CD4-positive, alpha-beta T cell (primary cell): ENCODE measurements at regions not wholly inside any gene's neighbourhood (a gene's known extent, or its start where the extent isn't known, plus 50 kb on each side); places are given as distances from the start of the nearest gene placed in this dataset.

Experiments used
- ATAC-seq: fragments of 200-7000 bp; cut with Tn5 transposase; one replicate; pipeline ENCODE4 v1.10.0; 2022; ENCODE audit warnings: mild to moderate bottlenecking; ENCODE audit not compliant: poor library complexity
- CTCF ChIA-PET: fragments of 350-600 bp; sonication (Branson Sonifier 250); formaldehyde crosslinking; loops from one replicate; lab custom pipeline; 2021; ENCODE audit warnings: antibody characterized with exemption, inconsistent platforms; lab: Charles Lee
- POLR2A ChIA-PET: fragments of 350-600 bp; sonication (Branson Sonifier 250); formaldehyde crosslinking; loops from one replicate; lab custom pipeline; 2021; ENCODE audit warnings: antibody characterized with exemption, inconsistent platforms; lab: Charles Lee
- DNase-seq, 14 experiments: peaks; one replicate each; pipeline ENCODE4 v3.0.0-alpha.2; 2013 to 2020; ENCODE audit warnings: mixed read lengths in 2 of 14
- H3K27ac ChIP-seq, 2 donors: one replicate each; pipeline versions ENCODE4 v1.5.1 to v1.7.0; 2013; ENCODE audit warnings: low read length in 2 of 2, low read depth in 1 of 2, mild to moderate bottlenecking in 1 of 2
- H3K27me3 ChIP-seq, 2 experiments: 1 replicate in 1 of 2; 2 replicates in 1 of 2; pipeline versions ENCODE4 v1.6.1 to v1.7.0; 2013; ENCODE audit warnings: low read length in 2 of 2, control low read depth in 1 of 2, mild to moderate bottlenecking in 1 of 2, moderate library complexity in 1 of 2; ENCODE audit not compliant: insufficient read depth in 2 of 2, control insufficient read depth in 1 of 2
- H3K36me3 ChIP-seq: one replicate; pipeline ENCODE4 v1.6.1; 2013; ENCODE audit warnings: low read length, control low read depth; ENCODE audit not compliant: insufficient read depth
- H3K4me1 ChIP-seq: one replicate; pipeline ENCODE4 v1.6.1; 2013; ENCODE audit warnings: low read length, control low read depth; ENCODE audit not compliant: insufficient read depth
- H3K4me3 ChIP-seq: one replicate; pipeline ENCODE4 v1.5.1; 2013; ENCODE audit warnings: mild to moderate bottlenecking, low read length, moderate library complexity
- H3K9me3 ChIP-seq, 2 experiments: 1 replicate in 1 of 2; 2 replicates in 1 of 2; pipeline versions ENCODE4 v1.6.1 to v1.7.0; 2013; ENCODE audit warnings: low read length in 2 of 2, mild to moderate bottlenecking in 2 of 2, control low read depth in 1 of 2, moderate library complexity in 1 of 2; ENCODE audit not compliant: control insufficient read depth in 1 of 2, insufficient read depth in 1 of 2
- H3K27ac Mint-ChIP-seq: one replicate; pipeline ENCODE4 v1.8.0; 2020; ENCODE audit warnings: mixed read lengths
- H3K27me3 Mint-ChIP-seq: one replicate; pipeline ENCODE4 v1.8.0; 2021; ENCODE audit warnings: mixed read lengths
- H3K36me3 Mint-ChIP-seq: one replicate; pipeline ENCODE4 v1.8.0; 2021; ENCODE audit warnings: low read depth, mixed read lengths
- H3K4me1 Mint-ChIP-seq: one replicate; pipeline ENCODE4 v1.8.0; 2021; ENCODE audit warnings: low read depth, mixed read lengths
- H3K4me3 Mint-ChIP-seq: one replicate; pipeline ENCODE4 v1.8.0; 2020; ENCODE audit warnings: mild to moderate bottlenecking, mixed read lengths
- H3K9me3 Mint-ChIP-seq: one replicate; pipeline ENCODE4 v1.8.0; 2020; ENCODE audit warnings: mixed read lengths
- CTCF ChIP-seq: fragments of 200-600 bp; IDR thresholded peaks from one replicate; pipeline ENCODE4 v1.8.0; 2022; ENCODE audit warnings: antibody characterized with exemption, mild to moderate bottlenecking
- intact Hi-C, 2 experiments: fragments of 100-400 bp; cut with DNase I in 1 of 2; cut with micrococcal nuclease in 1 of 2; formaldehyde crosslinking; loops; one replicate each; pipeline versions ENCODE4 v1.15.1 to v1.9.0; 2023 to 2025; cut with DNase I, micrococcal nuclease

- Mint-ChIP-seq H3K27ac (no peak overlapping the region), H3K27me3 (no peaks in the 10 kb centered on the region), H3K36me3 (no peaks in the 10 kb centered on the region), H3K4me3 (no peak overlapping the region), H3K9me3 (peaks cover 3% of the 10 kb centered on the region), H3K4me1 (no peaks in the 10 kb centered on the region)
- no peak overlapping the region for H3K27ac ChIP-seq
- no peaks in the 10 kb centered on the region for H3K9me3 ChIP-seq
- CTCF ChIA-PET = no interaction called here
- intact Hi-C loops = no loop called here
- no peaks in the 10 kb centered on the region for H3K27me3 ChIP-seq
- no peaks in the 10 kb centered on the region for H3K4me1 ChIP-seq
- TF ChIP-seq CTCF = no peak
- no peak overlapping the region for H3K4me3 ChIP-seq
- H3K36me3 ChIP-seq = no peaks in the 10 kb centered on the region
- ATAC-seq (no peak), DNase-seq (no peak)
- POLR2A ChIA-PET = no interaction called here
These were observed 99.7 kb upstream of the KYNU start for GRCh38 chr2:142777742-142778141.

- Histone ChIP-seq H3K4me1 (no peaks in the 10 kb centered on the region), H3K9me3 (peaks cover 0 to 15% of the 10 kb centered on the region in 2 experiments), H3K36me3 (no peaks in the 10 kb centered on the region), H3K4me3 (no peak overlapping the region), H3K27me3 (no peaks in the 10 kb centered on the region), H3K27ac (no peak overlapping the region)
- Mint-ChIP-seq H3K4me1 (no peaks in the 10 kb centered on the region), H3K4me3 (no peak overlapping the region), H3K27me3 (no peaks in the 10 kb centered on the region), H3K9me3 (peaks cover 26% of the 10 kb centered on the region), H3K36me3 (no peaks in the 10 kb centered on the region), H3K27ac (no peak overlapping the region)
- TF ChIP-seq CTCF = no peak
- CTCF ChIA-PET = no interaction called here
- DNase-seq (no peak), ATAC-seq (no peak)
- intact Hi-C loops = no loop called here
- POLR2A ChIA-PET = no interaction called here
These were observed 107.7 kb upstream of the KYNU start for GRCh38 chr2:142769761-142770160.

DNA sequence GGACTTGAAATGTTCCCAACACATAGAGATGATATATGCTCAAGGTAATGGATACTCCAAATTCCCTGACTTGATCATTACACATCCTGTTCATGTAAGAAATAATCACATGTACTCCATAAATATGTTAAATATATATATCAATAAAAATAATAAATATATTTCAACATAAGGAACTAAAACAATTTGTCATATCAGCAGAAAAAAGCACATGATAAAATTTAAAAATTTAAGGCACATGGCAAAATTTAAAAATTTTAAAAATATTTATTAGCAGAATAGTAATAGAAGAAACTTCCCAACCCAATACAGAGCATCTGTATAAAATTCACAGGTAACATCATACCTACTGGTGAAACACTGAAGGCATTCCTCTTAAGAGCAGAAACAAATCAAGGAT lies 109.6 kb upstream of the KYNU start:
- no peak overlapping the region for H3K27ac Mint-ChIP-seq
- Histone ChIP-seq H3K9me3 (peaks cover 0 to 15% of the 10 kb centered on the region in 2 experiments), H3K27me3 (no peaks in the 10 kb centered on the region), H3K4me1 (no peaks in the 10 kb centered on the region), H3K27ac (no peak overlapping the region), H3K36me3 (no peaks in the 10 kb centered on the region), H3K4me3 (no peak overlapping the region)
- no peaks in the 10 kb centered on the region for H3K27me3 Mint-ChIP-seq
- no peaks in the 10 kb centered on the region for H3K36me3 Mint-ChIP-seq
- ATAC-seq (no peak), DNase-seq (no peak)
- POLR2A ChIA-PET = no interaction called here
- no peaks in the 10 kb centered on the region for H3K4me1 Mint-ChIP-seq
- TF ChIP-seq CTCF = no peak
- intact Hi-C loops = no loop called here
- no peak overlapping the region for H3K4me3 Mint-ChIP-seq
- H3K9me3 Mint-ChIP-seq = peaks cover 29% of the 10 kb centered on the region
- CTCF ChIA-PET = no interaction called here
